ENCODE measurements at regions not wholly inside any gene's neighbourhood (a gene's known extent, or its start where the extent isn't known, plus 50 kb on each side); places are given as distances from the start of the nearest gene placed in this dataset.

- ATAC-seq (replicated peaks in 1 of 2), result no peak
- Mint-ChIP-seq H3K27me3 (ENCODE audit: low read depth) (no peaks in the 10 kb centered on the region), H3K36me3 (ENCODE audit: insufficient read depth in 2 of 2) (no peaks in the 10 kb centered on the region), H3K4me1 (ENCODE audit: low read depth) (no peaks in the 10 kb centered on the region), H3K27ac (no peak overlapping the region), H3K9me3 (peaks cover 0 to 7% of the 10 kb centered on the region in 2 donors), H3K4me3 (no peak overlapping the region)
- no peak for DNase-seq
These were observed 206.4 kb upstream of the PACRGL start for GRCh38 chr4:20493761-20494353.

- Mint-ChIP-seq H3K9me3 (peaks cover 0 to 7% of the 10 kb centered on the region in 2 donors), H3K4me1 (ENCODE audit: low read depth) (no peaks in the 10 kb centered on the region), H3K27me3 (ENCODE audit: low read depth) (no peaks in the 10 kb centered on the region), H3K27ac (no peak overlapping the region), H3K4me3 (no peak overlapping the region), H3K36me3 (ENCODE audit: insufficient read depth in 2 of 2) (no peaks in the 10 kb centered on the region)
- DNase-seq, result no peak
- no peak for ATAC-seq (replicated peaks in 1 of 2)
These were observed 204.2 kb upstream of the PACRGL start for GRCh38 chr4:20496068-20496467.

- ATAC-seq (replicated peaks in 1 of 2) (no peak), DNase-seq (no peak)
- Mint-ChIP-seq H3K4me1 (ENCODE audit: low read depth) (no peaks in the 10 kb centered on the region), H3K27me3 (ENCODE audit: low read depth) (peaks cover 5% of the 10 kb centered on the region), H3K4me3 (no peak overlapping the region), H3K9me3 (no peaks in the 10 kb centered on the region), H3K36me3 (ENCODE audit: insufficient read depth in 2 of 2) (no peaks in the 10 kb centered on the region), H3K27ac (no peak overlapping the region)
These were observed 196.1 kb upstream of the PACRGL start for GRCh38 chr4:20504146-20504545.

- H3K4me1 Mint-ChIP-seq (ENCODE audit: low read depth), result no peaks in the 10 kb centered on the region
- no peak overlapping the region for H3K4me3 Mint-ChIP-seq
- H3K27me3 Mint-ChIP-seq (ENCODE audit: low read depth), result peaks cover 5% of the 10 kb centered on the region
- H3K27ac Mint-ChIP-seq, result no peak overlapping the region
- H3K36me3 Mint-ChIP-seq (ENCODE audit: insufficient read depth in 2 of 2), result no peaks in the 10 kb centered on the region
- no peaks in the 10 kb centered on the region for H3K9me3 Mint-ChIP-seq
- ATAC-seq (replicated peaks in 1 of 2) (no peak), DNase-seq (no peak)
These were observed 194.3 kb upstream of the PACRGL start for GRCh38 chr4:20505927-20506326.

- Mint-ChIP-seq H3K4me1 (ENCODE audit: low read depth) (no peaks in the 10 kb centered on the region), H3K27ac (no peak overlapping the region), H3K4me3 (no peak overlapping the region), H3K36me3 (ENCODE audit: insufficient read depth in 2 of 2) (no peaks in the 10 kb centered on the region), H3K9me3 (no peaks in the 10 kb centered on the region), H3K27me3 (ENCODE audit: low read depth) (peaks cover 5% of the 10 kb centered on the region)
- DNase-seq (no peak), ATAC-seq (replicated peaks in 1 of 2) (no peak)
These were observed 193.4 kb upstream of the PACRGL start for GRCh38 chr4:20506827-20507226.

- Mint-ChIP-seq H3K4me3 (no peak overlapping the region), H3K27ac (no peak overlapping the region)
- ATAC-seq (replicated peaks in 1 of 2), result no peak
These were observed 190.9 kb upstream of the PACRGL start for GRCh38 chr4:20509315-20509714.

GRCh38 chr4:20512033-20512792, 188.0 kb upstream of the PACRGL start:
- H3K4me3 Mint-ChIP-seq, result no peak overlapping the region
- H3K27me3 Mint-ChIP-seq (ENCODE audit: low read depth), result no peaks in the 10 kb centered on the region
- H3K9me3 Mint-ChIP-seq, result no peaks in the 10 kb centered on the region
- no peak for DNase-seq
- H3K36me3 Mint-ChIP-seq (ENCODE audit: insufficient read depth in 2 of 2), result no peaks in the 10 kb centered on the region
- H3K4me1 Mint-ChIP-seq (ENCODE audit: low read depth), result no peaks in the 10 kb centered on the region
- ATAC-seq (replicated peaks in 1 of 2), result no peak
- H3K27ac Mint-ChIP-seq, result no peak overlapping the region

More at GRCh38 chr4:20509315-20509714, 190.9 kb upstream of the PACRGL start:
- H3K9me3 Mint-ChIP-seq, result no peaks in the 10 kb centered on the region
- H3K36me3 Mint-ChIP-seq (ENCODE audit: insufficient read depth in 2 of 2), result no peaks in the 10 kb centered on the region
- H3K27me3 Mint-ChIP-seq (ENCODE audit: low read depth), result no peaks in the 10 kb centered on the region
- DNase-seq, result no peak
- H3K4me1 Mint-ChIP-seq (ENCODE audit: low read depth), result no peaks in the 10 kb centered on the region

GRCh38 chr4:20512985-20513384, 187.3 kb upstream of the PACRGL start:
- DNase-seq (no peak), ATAC-seq (replicated peaks in 1 of 2) (no peak)
- Mint-ChIP-seq H3K4me1 (ENCODE audit: low read depth) (no peaks in the 10 kb centered on the region), H3K27me3 (ENCODE audit: low read depth) (no peaks in the 10 kb centered on the region), H3K27ac (no peak overlapping the region), H3K9me3 (no peaks in the 10 kb centered on the region), H3K36me3 (ENCODE audit: insufficient read depth in 2 of 2) (no peaks in the 10 kb centered on the region), H3K4me3 (no peak overlapping the region)

- no peak for DNase-seq
- Mint-ChIP-seq H3K27me3 (ENCODE audit: low read depth) (no peaks in the 10 kb centered on the region), H3K36me3 (ENCODE audit: insufficient read depth in 2 of 2) (no peaks in the 10 kb centered on the region), H3K4me1 (ENCODE audit: low read depth) (no peaks in the 10 kb centered on the region), H3K4me3 (no peak overlapping the region), H3K27ac (no peak overlapping the region), H3K9me3 (peaks cover 0 to 2% of the 10 kb centered on the region in 2 donors)
- no peak for ATAC-seq (replicated peaks in 1 of 2)
These were observed 179.4 kb upstream of the PACRGL start for GRCh38 chr4:20520901-20521300.

- H3K4me3 Mint-ChIP-seq, result no peak overlapping the region
These were observed 171.8 kb upstream of the PACRGL start for GRCh38 chr4:20528508-20528907.

GRCh38 chr4:20529691-20530090, 170.6 kb upstream of the PACRGL start:
- H3K4me3 Mint-ChIP-seq, result no peak overlapping the region
- no peaks in the 10 kb centered on the region for H3K4me1 Mint-ChIP-seq (ENCODE audit: low read depth)
- DNase-seq (no peak), ATAC-seq (replicated peaks in 1 of 2) (no peak)
- H3K27me3 Mint-ChIP-seq (ENCODE audit: low read depth), result no peaks in the 10 kb centered on the region
- no peaks in the 10 kb centered on the region for H3K36me3 Mint-ChIP-seq (ENCODE audit: insufficient read depth in 2 of 2)
- no peaks in the 10 kb centered on the region for H3K9me3 Mint-ChIP-seq
- H3K27ac Mint-ChIP-seq, result no peak overlapping the region

More at GRCh38 chr4:20528508-20528907, 171.8 kb upstream of the PACRGL start:
- Mint-ChIP-seq H3K4me1 (ENCODE audit: low read depth) (no peaks in the 10 kb centered on the region), H3K36me3 (ENCODE audit: insufficient read depth in 2 of 2) (no peaks in the 10 kb centered on the region), H3K9me3 (no peaks in the 10 kb centered on the region), H3K27me3 (ENCODE audit: low read depth) (no peaks in the 10 kb centered on the region), H3K27ac (no peak overlapping the region)
- DNase-seq (no peak), ATAC-seq (replicated peaks in 1 of 2) (no peak)

GRCh38 chr4:20532116-20532790, 168.0 kb upstream of the PACRGL start:
- Mint-ChIP-seq H3K4me3 (no peak overlapping the region), H3K27me3 (ENCODE audit: low read depth) (no peaks in the 10 kb centered on the region), H3K27ac (no peak overlapping the region), H3K36me3 (ENCODE audit: insufficient read depth in 2 of 2) (no peaks in the 10 kb centered on the region), H3K4me1 (ENCODE audit: low read depth) (no peaks in the 10 kb centered on the region), H3K9me3 (no peaks in the 10 kb centered on the region)
- DNase-seq (no peak), ATAC-seq (replicated peaks in 1 of 2) (no peak)

Data from activated T-cell treated with anti-CD3 and anti-CD28 coated beads, Interleukin-2, amount 50 U/mL, for 72 hours (primary cell).